Fibroblast of villous mesenchyme (primary cell): ENCODE measurements at regions not wholly inside any gene's neighbourhood (a gene's known extent, or its start where the extent isn't known, plus 50 kb on each side); places are given as distances from the start of the nearest gene placed in this dataset.

ENCODE experiments used
- DNase-seq: peaks from one replicate; pipeline ENCODE4 v3.0.0-alpha.2; 2010; ENCODE audit warnings: low read depth
- H3K4me3 ChIP-seq: 2 replicates; pipeline ENCODE4 v1.5.1; 2011; ENCODE audit warnings: low read depth, mild to moderate bottlenecking, low read length
- CTCF ChIP-seq: IDR thresholded peaks from 2 replicates; pipeline ENCODE4 v1.5.1; 2012; ENCODE audit warnings: low read depth, mild to moderate bottlenecking, low read length; ENCODE audit not compliant: insufficient read depth

GRCh38 chr17:56074361-56074890 lies 78.8 kb upstream of the ANKFN1 start:
- TF ChIP-seq CTCF = no peak
- no peak for DNase-seq
- no peak overlapping the region for H3K4me3 ChIP-seq

GRCh38 chr17:56076980-56077379 lies 76.3 kb upstream of the ANKFN1 start:
- no peak for DNase-seq
- no peak for TF ChIP-seq CTCF
- H3K4me3 ChIP-seq = no peak overlapping the region

- TF ChIP-seq CTCF = no peak
- H3K4me3 ChIP-seq = no peak overlapping the region
- DNase-seq = no peak
These were observed 69.8 kb upstream of the ANKFN1 start for GRCh38 chr17:56083475-56083874.

GRCh38 chr17:56085576-56086267 lies 67.6 kb upstream of the ANKFN1 start:
- TF ChIP-seq CTCF = no peak
- no peak for DNase-seq

GRCh38 chr17:56087199-56087598 lies 66.1 kb upstream of the ANKFN1 start:
- no peak overlapping the region for H3K4me3 ChIP-seq
- DNase-seq = no peak
- TF ChIP-seq CTCF = no peak

More at GRCh38 chr17:56085576-56086267, 67.6 kb upstream of the ANKFN1 start:
- no peak overlapping the region for H3K4me3 ChIP-seq

- DNase-seq = no peak
- H3K4me3 ChIP-seq = no peak overlapping the region
- TF ChIP-seq CTCF = no peak
These were observed 57.1 kb upstream of the ANKFN1 start for GRCh38 chr17:56096026-56096810.
